HG03175 (cell line): ENCODE measurements at regions not wholly inside any gene's neighbourhood (a gene's known extent, or its start where the extent isn't known, plus 50 kb on each side); places are given as distances from the start of the nearest gene placed in this dataset.

Experiments
- ATAC-seq: cut with Tn5 transposase; IDR thresholded peaks from one replicate; pipeline ENCODE4 v1.9.1; 2021; ENCODE audit warnings: mild to moderate bottlenecking, moderate library complexity; ENCODE audit not compliant: unreplicated experiment

DNA sequence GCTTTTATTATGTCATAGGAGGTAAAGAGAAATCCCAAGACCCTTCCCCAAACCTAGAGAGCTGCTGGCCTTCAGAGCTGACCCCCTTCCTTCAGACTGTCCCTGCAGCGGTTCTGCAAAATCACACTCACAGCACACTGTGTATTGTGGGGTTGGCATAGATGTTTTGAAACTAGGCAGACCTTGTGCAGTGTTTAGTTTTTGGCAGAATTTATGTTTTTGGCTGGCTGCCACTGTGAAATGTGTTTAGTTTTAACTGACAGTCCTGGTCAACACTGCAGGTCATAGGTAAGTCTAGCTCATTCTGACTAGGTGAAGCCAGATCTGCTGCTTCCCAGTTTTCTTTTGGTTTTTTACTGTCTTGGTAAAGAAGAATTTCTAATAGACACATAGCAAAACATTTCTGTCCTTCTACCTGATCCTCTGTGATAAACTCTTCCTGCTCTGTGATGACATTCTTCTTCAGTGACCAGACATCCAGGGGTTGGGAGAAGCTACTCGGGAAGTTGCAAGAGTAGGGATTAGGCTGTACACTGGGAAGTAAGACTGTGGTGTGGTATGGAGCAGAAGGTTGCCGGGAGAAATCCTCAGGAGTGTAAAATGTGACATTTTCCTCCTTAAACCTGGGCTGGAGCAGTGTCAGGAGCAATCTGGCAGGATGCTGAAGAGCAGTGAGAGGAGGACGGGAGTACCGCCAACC lies 209.6 kb upstream of the MCTP2 start:
- ATAC-seq: no peak

DNA sequence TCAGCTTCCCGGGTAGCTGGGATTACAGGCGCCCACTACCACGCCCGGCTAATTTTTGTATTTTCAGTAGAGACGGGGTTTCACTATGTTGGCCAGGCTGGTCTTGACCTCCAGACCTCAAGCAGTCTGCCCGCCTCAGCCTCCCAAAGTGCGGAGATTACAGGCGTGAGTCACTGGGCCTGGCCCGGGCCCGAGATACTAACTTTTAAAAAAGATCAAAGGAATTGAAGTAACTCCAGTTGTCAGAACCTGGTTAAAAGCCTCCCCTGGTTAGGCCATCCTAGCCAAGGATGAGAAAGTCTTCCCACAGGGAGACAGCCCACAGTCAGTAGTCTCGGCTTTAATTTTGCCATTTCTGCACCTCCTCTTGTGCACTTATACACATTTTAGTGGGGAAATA lies 212.3 kb upstream of the MCTP2 start:
- ATAC-seq: no peak

DNA sequence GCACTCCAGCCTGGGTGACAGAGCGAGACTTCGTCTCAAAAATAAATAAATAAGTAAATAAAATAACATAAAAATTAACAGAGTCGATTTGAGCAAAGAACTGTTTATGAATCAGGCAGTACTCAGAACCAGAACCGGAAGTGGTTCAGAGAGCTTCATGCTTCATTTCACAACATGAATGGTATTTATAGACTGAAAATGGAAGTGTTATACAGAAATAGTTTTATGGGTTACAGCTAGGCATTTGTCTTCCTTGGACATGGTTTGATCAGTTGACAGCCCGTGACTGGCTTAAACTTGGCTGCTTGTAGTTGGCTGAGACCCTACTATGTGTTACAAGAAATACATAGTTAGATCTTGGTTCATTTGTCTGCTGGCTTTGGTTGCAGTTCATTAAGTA lies 216.0 kb upstream of the MCTP2 start:
- no peak for ATAC-seq

DNA sequence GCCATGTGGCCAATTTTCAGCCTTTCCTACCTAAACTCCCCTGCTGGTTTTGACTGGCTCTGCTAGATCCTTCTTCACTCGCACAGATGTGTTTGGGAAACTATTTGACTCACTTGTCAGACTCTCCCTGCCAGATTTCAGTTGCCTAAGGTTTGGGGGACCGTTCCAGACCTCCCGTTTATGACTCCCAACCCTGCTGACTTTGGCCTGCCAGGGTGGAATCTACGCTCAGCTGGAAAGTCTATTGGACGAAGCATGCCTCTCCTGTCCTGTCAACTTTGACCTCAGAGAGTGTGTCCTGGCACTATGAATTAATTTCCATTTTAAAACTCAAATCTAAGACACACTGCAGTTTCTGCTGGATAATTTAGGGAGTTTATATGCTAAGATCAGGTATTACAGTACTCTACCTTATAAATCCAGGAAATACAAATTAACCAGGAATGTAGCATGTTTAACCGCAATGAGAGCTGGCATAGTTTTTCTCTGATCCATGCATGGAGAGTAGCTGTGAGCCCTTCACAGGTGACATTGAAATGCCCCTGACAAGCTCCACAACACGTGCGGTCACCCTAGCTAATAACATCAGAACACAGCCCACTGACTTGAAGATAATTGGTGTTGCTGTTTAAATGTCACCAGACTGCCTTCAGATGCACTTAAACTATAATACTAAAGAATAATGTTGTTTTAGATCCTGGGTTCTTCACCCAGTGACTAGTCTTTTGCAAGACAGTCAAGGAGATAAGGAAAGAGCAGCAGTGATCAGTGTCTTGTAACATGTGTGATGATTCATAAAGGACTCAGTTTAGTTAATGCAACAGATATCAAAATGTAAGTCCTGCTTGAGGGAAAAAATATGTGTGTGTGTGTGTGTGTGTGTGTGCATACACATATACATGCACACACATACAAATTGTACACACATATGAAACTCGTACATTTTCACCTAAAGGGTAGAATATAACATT lies 223.0 kb upstream of the MCTP2 start:
- no peak for ATAC-seq

DNA sequence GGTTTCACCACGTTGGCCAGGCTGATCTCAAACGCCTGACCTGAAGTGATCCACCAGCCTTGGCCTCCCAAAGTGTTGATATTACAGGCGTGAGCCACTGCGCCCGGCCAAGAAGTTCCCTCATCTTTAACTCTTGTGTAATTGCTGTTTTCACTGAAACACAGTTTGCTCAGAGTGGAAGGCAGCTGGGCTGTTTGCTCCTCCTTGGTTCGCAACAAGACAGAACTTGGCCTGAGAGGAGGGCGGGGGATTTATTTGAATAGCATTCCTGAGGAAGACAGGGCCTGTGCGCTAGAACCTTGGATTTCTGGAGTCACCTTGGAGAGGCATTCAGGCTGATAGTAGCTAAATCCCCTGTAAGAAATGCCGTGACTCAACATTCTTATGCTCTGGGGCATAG lies 226.7 kb upstream of the MCTP2 start:
- ATAC-seq: no peak

DNA sequence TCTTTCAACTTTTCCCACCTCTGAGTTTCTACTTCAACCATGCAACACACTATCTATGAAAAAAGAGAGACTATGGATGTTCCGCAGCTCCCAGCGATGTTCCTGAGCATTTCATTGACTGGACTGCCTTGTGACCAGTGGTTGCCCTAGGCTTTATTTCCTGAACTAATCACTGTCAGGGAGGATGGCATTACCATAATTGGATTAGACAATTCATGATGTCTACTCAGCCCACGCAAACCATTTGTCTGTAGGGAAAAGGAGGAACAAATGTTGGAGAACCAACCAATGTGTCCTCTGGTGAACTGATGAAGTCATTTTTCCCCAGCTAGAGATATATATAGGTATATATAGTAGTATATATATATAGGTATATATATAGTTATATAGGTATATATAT lies 229.3 kb upstream of the MCTP2 start:
- no peak for ATAC-seq

DNA sequence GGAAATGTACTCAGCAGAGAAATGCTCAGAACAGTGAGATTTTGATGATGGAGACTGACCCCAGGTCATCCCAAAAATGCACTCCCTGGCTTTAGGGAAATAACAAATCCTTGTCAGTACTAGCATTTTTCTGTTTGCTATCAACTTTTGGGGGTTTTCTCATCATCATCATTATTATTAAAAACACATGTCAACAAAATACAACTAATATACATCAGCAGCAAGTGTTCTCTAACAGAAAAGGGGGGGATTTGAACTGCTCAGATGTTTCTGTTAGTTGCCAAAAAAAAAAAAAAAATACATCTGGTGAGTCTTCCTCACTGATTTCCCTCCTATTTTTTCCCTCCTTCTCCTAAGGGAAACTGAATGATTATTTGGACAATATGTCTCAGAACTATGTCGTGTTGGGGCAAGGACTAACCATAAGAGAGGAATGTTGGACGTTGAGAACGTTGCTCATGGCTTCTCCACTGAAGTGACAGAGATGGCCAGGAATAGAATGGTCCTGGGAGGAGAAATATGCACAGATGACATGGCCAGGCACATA lies 230.0 kb upstream of the MCTP2 start:
- no peak for ATAC-seq

DNA sequence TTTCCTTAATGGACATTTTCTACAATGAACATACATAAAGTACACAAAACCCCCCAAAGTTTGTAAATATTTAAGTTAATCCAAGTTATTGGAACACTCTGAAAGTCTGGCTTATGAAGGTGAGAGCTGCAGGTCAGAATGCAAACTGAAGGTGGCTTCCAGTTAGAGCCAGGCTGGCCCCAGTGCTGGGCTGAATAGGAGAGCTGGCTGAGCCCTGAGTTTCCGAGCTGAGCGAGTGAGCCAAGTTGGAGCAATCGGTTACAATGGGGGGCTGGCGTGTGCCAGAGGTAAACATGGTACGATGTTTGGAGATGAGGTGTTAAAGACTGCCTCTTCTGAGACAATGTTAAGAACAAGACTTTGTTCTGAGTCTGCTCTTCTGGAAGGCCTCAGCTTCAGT lies 230.8 kb upstream of the MCTP2 start:
- no peak for ATAC-seq

DNA sequence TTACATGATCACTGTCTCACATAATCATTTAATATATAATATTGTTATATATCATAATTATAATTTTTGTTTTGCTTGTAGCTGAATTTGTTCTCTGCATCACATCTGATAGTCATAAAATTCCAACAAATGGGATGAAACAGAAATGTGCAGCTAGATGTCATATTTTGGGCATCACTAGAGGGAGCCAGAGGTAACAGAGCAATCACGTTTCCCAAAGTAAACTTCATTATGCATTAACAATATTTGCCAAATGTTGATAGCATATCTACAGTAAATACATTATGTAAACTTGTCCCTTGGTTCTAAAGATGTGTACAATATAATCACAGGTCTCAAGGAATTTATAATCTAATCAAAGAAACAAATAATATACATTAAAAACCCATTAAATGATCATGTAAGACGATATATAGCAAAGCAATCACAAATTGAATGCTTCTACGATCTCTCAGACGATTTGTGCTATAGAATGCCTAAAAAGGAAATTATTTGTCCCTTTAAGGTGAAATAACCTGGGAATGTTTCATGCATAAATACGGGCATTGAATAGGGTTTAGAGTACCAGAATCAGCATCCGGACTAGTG lies 234.2 kb upstream of the MCTP2 start:
- peak; percentile 50 for ATAC-seq

DNA sequence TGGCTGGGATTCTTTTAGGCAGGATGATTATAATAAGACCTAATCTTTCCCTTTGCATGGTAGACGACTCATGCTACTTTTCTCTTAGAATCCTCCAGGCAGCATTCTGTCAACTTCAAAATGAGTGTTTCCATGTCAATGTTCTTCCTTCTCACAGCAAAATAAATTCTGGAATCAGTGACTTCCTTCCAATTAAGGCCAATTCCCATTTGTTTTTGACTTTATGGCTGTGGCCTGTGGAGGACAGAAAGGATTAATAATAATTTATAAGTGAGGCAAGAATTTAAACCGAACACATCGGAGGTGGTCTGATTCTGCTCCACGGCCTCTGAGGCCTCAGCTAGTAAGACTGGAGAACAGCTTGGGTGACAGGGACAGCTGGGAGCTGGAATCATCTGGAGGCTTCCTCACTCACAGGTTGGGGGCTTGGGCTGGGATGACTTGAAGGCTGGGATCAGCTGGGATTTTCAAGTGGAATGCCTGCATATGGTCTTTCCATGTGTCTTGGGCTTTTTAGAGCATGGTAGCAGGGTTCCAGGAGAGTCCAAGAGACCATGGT lies 241.8 kb upstream of the MCTP2 start:
- ATAC-seq: no peak

DNA sequence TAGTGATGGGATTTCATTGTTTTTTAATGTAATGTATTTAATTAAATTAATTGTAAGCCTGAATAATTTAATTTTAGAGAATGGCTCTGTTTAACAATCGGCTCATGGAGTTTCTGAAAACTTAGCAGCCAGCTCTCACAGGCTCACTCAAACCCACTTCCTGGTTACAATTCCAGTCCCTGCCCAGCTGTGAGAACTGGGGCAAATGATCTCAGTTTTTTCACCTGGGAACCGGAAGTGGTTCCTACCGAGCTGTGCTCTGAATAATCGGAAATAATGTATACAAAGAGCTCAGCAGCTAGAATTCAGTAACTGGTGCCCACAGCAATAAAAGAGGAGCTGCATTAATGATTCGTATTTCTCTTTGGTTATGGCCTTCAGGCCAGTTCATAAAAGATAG lies 244.3 kb upstream of the MCTP2 start:
- ATAC-seq: no peak

DNA sequence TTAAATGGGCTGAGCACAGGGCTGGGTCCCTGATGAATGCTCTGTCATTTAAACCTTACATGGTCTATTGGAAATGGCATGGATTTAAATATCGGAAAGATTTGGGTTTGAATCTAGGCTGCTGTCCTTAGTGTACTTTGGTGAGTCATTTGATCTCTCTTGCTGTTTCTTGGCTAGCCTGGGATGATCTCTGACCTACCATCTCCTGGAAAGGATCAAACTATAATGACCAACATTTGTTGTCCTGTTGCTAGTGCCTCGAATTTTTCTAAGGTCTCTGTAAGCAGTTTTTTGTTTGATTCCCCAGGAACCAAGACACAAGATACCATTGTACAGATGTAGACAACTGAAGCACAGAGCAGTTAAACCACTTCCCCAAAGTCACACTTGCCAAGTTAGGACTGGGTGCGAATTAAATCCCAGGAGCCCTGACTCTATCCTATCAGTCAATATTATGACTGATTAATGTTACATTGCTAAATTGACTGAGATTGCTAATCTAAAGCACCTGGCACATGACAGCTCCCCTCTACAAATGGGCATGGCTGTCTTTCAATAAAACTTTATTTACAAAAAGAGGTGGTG lies 244.9 kb upstream of the MCTP2 start:
- no peak for ATAC-seq

DNA sequence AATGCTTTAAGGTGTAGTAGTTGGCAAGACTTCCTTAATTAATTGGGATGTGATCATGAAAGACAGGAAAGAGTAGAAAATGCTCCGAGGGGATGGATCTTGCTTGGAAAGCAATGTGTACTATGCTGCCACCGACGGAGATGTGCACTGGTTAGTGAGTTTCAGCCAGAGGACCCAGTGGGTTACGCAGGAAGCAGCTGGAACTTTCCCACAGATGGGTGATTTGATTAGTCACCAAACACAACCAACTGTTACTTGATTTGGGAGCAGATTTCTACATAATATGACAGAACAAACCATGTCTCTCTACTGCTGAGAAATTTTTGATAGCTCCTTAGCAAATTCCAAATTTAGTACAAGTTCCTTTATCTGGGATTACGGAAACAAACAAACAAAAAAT lies 245.4 kb upstream of the MCTP2 start:
- no peak for ATAC-seq

DNA sequence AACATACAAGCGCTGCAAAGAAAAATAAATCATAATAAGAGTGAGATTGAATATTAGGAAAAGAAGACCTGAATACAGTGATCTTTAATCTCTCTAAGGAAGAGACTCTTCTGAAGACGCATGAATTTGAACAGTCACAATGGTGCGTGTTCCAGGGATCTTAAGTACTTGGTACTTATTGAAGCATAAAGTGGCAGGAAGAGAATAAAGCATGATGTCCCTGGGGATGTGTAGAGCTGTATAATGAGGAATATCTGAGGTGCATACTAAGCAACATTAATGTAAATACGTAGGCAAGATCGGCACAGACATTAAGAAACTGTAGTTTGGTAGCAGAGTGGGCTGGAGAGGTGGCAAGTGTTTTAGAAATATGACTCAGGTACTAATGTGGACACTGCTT lies 246.2 kb upstream of the MCTP2 start:
- no peak for ATAC-seq

DNA sequence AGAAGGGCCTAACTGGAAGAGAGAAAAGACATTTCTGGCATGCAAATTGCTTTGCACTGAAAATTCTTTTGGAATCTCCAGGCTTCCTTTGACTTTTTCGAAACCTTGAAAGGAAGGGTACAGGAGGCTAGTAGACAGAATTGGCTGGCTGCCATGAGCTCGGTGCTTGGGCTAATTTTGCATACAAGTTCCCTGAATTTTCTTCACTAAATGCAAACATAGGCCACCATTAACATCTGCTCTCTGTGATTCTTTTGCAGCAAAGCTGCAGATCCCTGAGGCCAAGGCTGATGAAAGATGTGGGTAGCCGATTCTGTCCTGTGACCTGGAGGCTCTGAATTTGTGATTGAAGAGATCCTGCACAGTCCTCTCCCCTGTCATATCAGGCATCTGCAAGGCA lies 247.8 kb upstream of the MCTP2 start:
- no peak for ATAC-seq

DNA sequence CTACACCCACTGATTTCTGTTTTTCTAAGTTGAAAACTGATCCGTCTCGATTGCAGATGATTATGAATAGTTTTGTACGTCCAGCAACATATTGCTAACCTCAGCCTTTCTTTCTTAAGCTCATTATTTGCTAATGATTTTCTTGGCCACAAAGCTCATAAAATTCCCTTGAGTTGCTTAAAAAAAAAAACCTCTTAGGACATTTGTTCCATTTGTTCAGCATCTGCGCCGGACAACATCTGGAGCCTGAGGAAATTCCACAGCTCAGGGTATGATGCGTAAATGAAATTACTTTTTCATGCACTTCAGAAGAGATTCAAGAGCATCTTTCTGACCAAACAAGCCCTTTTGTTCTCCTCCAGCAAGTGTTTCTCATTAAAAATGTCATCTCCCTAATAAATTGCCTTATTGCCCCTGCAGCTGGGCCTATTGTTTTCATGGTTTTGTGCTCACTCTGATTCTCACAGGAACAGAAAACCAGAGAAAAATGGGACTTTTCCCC lies 249.1 kb upstream of the MCTP2 start:
- no peak for ATAC-seq

DNA sequence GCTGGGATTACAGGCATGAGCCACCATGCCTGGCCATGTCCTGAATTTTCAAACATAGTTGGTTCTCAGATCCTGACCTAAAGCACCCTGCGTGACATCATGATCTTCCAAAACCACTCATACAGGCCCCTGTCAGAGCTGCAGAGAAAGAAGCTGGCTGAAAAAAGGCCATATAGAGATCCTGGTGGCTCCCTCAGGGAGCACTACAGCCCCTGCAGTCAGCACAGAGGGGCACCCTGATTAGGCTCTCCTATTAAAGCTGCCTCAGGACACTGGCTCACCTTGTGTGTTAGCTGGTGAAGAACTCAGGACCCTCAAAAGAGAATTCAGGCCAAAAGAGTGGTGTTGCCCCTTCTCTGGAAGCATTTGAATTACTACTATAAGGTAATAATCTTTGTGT lies 249.7 kb upstream of the MCTP2 start:
- no peak for ATAC-seq

DNA sequence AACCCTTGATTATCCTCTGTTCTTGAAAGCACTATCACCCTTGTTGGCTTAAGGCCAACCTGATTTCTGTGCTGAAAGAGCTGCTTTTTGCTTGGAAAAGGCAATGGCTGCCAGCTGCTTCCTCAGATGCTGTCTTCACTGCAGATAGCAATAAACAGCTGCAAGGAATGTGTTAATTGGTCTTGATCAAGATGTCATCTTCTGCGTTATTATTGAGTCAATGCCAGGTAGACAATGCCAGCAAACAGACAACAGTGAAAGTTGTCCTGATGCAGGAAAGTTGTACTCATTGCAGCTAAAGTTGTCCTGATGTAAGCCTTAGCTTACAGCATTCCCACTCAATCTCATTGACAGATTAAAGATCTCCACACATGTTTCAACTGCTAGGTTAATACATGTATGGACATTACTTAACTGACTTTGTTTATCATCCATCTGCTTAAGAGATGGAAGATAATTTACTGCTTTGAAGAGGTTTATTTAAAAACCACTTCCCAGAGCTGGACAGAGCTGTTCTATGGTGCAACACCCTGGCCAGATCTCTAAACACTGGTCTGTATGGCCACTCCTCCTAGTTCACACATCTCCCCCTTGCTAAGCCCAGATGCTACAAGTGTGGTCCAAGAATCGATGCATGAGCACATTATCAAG lies 251.0 kb upstream of the MCTP2 start:
- no peak for ATAC-seq

DNA sequence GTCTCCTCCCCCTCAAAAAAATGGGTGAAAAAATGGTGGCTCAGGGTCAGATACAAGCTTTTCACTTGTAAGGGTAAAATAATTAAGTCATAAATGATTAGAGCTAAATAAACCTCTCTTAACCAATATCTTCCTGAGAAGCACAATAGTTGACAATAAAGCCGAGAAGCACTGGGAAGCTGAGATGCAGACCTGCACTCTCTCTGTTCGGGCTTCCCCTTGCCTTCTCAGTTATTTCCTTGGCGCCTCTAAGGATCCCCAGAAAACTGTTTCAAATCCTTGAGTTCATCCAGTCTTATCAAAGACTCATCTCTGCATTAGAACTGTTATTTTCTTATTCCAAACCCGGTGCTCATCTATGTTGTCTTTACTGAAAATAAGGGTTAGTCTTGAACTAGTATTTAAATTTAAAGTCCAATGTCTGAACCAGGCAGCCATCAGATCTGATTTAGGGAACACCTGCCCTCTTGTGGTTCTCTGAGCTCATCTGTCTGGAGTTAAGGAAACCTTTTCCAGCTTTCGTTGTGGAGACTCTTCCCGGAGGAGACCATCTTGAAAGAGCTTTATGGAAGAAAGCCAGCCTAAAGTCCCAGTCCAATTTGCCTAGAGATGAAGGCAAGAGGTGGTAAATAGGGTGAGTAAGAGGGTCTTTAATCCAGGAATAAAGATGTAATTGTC lies 256.4 kb upstream of the MCTP2 start:
- no peak for ATAC-seq

DNA sequence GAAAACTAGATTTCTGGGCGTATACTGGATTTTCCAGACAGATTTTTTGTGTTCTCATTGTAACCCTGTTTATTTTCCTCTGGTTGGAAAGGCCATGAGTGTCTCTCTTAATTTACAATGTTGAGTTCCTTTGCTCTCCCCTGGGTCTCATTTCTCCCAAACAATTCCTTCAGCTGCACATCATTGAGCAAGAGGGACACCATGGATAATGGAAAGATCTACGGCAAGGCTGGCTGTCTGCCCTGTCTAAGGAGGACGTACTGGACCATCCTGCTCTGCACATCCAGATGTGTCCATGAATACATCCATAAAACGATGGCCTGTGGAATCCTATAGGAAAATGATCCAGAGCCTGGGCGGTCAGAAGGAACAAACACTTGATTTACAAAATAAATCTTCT lies 258.1 kb upstream of the MCTP2 start:
- no peak for ATAC-seq
